LNCAP (cell line): ENCODE measurements at regions not wholly inside any gene's neighbourhood (a gene's known extent, or its start where the extent isn't known, plus 50 kb on each side); places are given as distances from the start of the nearest gene placed in this dataset.
A peak's percentile ranks its signal among the peaks of the same experiment; 100 is the strongest.

Experiments used
- TF ChIP-seq, protein P1 (sequence below): fragments of 450-650 bp; IDR thresholded peaks from 2 replicates; pipeline ENCODE4 v1.5.1; 2017; ENCODE audit warnings: mild to moderate bottlenecking

- TF ChIP-seq, protein P1, sequence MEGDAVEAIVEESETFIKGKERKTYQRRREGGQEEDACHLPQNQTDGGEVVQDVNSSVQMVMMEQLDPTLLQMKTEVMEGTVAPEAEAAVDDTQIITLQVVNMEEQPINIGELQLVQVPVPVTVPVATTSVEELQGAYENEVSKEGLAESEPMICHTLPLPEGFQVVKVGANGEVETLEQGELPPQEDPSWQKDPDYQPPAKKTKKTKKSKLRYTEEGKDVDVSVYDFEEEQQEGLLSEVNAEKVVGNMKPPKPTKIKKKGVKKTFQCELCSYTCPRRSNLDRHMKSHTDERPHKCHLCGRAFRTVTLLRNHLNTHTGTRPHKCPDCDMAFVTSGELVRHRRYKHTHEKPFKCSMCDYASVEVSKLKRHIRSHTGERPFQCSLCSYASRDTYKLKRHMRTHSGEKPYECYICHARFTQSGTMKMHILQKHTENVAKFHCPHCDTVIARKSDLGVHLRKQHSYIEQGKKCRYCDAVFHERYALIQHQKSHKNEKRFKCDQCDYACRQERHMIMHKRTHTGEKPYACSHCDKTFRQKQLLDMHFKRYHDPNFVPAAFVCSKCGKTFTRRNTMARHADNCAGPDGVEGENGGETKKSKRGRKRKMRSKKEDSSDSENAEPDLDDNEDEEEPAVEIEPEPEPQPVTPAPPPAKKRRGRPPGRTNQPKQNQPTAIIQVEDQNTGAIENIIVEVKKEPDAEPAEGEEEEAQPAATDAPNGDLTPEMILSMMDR, result no peak
These were observed 81.4 kb upstream of the BMPER start for GRCh38 chr7:33823913-33824312.

GRCh38 chr7:33824911-33825459 lies 80.4 kb upstream of the BMPER start:
- TF ChIP-seq, protein P1, result no peak

DNA sequence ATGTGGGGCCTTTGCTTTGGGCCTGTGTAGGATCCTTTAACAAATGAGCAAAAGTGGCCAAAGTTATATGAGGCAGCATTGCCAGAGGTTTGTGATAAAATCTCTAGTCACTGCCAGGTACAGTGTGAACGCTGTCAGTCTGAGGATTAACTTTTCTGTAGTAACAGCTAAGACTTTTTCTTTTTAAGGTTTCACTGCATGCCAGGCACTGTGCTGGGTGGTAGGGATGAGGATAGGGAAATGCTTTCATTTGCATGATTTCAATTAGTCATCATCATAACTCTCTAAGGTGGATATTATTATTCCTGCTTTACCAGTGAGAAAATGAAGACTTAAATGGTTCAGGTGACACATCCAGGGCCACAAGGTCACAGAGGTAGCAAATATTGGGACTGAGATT lies 79.7 kb upstream of the BMPER start:
- TF ChIP-seq, protein P1, result no peak

GRCh38 chr7:33829536-33829935 lies 75.8 kb upstream of the BMPER start:
- TF ChIP-seq, protein P1, result no peak

- TF ChIP-seq, protein P1, result no peak
These were observed 73.8 kb upstream of the BMPER start for GRCh38 chr7:33831389-33832141.

DNA sequence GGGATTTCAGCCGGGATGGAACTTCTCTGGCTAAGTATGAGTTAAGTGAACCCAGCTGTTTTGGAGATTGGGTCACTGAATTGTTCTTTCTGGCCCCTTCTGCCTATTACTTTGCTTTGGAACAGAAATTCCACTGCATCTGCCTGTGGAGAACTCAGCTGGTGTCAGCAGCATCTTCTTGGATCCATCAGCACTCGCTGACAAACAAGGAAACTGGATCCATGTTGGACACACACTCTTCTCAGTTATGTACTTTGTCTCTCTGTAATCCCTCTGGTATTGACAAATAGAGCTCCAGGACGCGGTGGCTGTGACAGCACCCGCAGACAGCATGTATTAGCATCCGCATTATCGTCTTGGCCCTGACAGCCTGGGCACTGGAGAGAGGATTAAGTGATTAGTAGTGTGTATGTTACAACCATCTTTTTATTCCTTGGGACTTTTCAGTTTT lies 73.0 kb upstream of the BMPER start:
- TF ChIP-seq, protein P1, result no peak

- TF ChIP-seq, protein P1, result peak; percentile 72
These were observed 68.5 kb upstream of the BMPER start for GRCh38 chr7:33836797-33837355.
